NT2/D1 (cell line): ENCODE measurements at regions not wholly inside any gene's neighbourhood (a gene's known extent, or its start where the extent isn't known, plus 50 kb on each side); places are given as distances from the start of the nearest gene placed in this dataset.

ENCODE experiments used
- SUZ12 ChIP-seq: IDR thresholded peaks from 2 replicates; pipeline ENCODE4 v1.6.1; 2011; ENCODE audit not compliant: insufficient read length, insufficient read depth; ENCODE audit errors: extremely low read depth
- ZNF274 ChIP-seq: IDR thresholded peaks from 2 replicates; pipeline ENCODE4 v1.6.1; 2011; ENCODE audit warnings: mild to moderate bottlenecking, low read depth, low read length

DNA sequence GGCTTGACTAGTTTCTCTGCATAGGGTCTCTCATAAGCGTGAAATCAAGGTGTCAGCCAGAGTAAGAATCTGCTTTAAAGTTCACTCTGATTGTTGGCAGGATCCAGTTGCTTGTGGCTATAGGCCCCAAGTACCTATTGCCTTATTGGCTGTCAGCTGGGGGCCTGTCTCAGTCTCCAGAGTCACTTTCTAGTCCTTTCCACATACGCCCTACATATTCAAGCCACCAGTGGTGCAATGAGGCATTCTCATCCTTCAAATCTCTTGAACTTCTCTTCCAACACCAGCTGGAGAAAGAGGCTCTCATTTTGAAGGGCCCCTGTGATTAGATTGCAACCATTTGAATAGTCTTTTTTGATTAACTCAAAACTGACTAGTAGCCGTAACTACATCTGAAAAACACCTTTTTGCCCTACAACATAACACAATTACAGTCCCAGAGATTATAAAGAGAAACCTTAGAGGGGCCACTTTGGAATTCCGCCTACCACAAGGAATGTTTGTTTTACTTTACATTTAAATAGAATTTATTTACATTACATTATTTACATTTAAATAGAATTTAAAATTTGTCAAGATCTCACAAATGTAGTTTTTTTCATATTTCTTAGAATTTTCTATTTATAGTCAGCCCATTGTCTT is 520.1 kb downstream of the DSC3 start:
- no peak for TF ChIP-seq SUZ12
- TF ChIP-seq ZNF274: no peak
